ENCODE measurements at regions not wholly inside any gene's neighbourhood (a gene's known extent, or its start where the extent isn't known, plus 50 kb on each side); places are given as distances from the start of the nearest gene placed in this dataset.

DNA sequence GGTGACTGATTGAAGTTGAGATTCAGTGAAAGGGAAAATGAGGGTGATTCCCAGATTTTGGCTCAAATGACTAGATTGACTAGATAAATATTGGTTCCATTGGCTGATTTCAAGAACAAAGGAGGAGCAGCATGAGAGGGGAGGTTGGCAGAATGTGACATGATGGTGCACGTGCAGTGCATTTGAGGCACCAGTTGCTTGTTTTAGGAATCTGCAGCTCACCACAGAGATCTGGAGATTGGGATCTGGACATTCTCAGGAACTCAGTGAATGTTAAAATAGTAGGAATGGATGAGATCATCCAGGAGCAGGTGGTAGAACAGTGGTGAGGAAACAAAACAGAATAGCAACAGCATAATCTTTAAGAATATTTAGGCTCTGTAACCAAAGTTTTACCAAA is 496.3 kb downstream of the DHX35 start:
- Mint-ChIP-seq H3K9me3 (ENCODE audit: low read depth) (no peaks in the 10 kb centered on the region), H3K36me3 (ENCODE audit: insufficient read depth) (no peaks in the 10 kb centered on the region), H3K4me3 (ENCODE audit: low read depth) (no peak overlapping the region)

DNA sequence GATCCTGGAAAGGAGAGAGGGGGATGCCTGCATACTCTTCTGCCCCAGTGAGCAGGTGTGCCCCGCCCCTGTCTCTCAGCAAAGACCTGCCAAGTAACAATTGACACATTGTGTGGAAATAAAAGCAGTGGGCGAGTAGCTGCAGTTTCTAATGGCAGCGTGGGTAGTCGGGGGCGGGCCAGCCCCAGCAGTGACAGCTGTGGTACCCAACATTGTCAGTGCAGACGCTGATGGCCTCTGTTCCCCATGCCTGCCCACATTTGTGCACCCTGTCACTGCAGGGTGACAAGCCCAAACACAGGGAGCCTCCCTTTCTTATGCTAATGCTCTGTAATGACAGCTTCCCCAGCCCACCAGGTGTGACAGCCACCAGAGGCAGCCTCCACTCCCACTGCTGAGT is 491.7 kb downstream of the DHX35 start:
- Mint-ChIP-seq H3K4me1 (ENCODE audit: low read depth) (no peaks in the 10 kb centered on the region), H3K27ac (no peak overlapping the region), H3K27me3 (peaks cover 31% of the 10 kb centered on the region), H3K4me3 (ENCODE audit: low read depth) (no peak overlapping the region), H3K36me3 (ENCODE audit: insufficient read depth) (no peaks in the 10 kb centered on the region), H3K9me3 (ENCODE audit: low read depth) (peaks cover 3% of the 10 kb centered on the region)
- TF ChIP-seq, protein P1, sequence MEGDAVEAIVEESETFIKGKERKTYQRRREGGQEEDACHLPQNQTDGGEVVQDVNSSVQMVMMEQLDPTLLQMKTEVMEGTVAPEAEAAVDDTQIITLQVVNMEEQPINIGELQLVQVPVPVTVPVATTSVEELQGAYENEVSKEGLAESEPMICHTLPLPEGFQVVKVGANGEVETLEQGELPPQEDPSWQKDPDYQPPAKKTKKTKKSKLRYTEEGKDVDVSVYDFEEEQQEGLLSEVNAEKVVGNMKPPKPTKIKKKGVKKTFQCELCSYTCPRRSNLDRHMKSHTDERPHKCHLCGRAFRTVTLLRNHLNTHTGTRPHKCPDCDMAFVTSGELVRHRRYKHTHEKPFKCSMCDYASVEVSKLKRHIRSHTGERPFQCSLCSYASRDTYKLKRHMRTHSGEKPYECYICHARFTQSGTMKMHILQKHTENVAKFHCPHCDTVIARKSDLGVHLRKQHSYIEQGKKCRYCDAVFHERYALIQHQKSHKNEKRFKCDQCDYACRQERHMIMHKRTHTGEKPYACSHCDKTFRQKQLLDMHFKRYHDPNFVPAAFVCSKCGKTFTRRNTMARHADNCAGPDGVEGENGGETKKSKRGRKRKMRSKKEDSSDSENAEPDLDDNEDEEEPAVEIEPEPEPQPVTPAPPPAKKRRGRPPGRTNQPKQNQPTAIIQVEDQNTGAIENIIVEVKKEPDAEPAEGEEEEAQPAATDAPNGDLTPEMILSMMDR (IDR thresholded peaks at IDR 0.05; ENCODE audit: unreplicated experiment), result no peak
- no peak for DNase-seq (ENCODE audit: low spot score, unreplicated experiment)

More for the DNA sequence above, 496.3 kb downstream of the DHX35 start:
- DNase-seq (ENCODE audit: low spot score, unreplicated experiment), result no peak
- no peaks in the 10 kb centered on the region for H3K4me1 Mint-ChIP-seq (ENCODE audit: low read depth)
- peaks cover 42% of the 10 kb centered on the region for H3K27me3 Mint-ChIP-seq
- TF ChIP-seq, protein P1 (IDR thresholded peaks at IDR 0.05; ENCODE audit: unreplicated experiment), result no peak
- H3K27ac Mint-ChIP-seq, result no peak overlapping the region

DNA sequence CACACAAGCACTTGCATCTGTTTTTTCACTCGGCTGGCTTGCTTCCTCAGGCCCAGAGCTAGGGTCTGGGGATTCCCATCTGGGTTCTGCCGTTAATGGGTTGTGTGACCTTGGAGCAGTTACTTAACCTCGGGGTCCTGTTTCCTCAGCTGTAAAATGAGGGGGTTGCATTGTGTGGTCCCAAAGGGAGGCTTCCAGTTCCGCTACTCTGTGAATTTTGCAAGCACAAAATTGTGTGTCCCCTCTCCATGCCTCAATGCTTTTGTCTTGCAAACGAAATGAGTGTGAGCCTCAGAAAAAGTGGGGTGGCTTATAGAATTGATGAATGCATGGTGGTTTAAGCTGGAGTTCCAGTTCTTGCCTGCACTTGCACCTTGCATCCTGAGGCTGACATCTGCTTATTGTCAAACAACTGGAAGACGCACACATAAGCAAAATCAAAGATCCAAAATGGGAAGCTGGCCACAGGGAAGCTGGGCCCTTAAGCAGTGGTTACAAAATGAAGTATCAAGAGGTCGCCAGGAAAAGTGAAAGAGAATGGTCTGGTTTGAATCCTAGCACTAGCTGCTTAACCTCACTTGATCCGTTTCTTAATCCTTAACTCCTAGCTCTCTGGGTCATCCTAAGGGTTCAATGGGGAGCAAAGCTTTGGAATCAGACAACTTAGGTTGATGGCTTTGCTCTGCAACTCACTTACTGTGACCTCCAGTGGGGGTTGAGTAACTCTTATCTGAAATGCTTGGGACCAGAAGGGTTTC is 490.6 kb downstream of the DHX35 start:
- Mint-ChIP-seq H3K27ac (no peak overlapping the region), H3K36me3 (ENCODE audit: insufficient read depth) (no peaks in the 10 kb centered on the region), H3K9me3 (ENCODE audit: low read depth) (peaks cover 3% of the 10 kb centered on the region), H3K4me3 (ENCODE audit: low read depth) (no peak overlapping the region), H3K4me1 (ENCODE audit: low read depth) (no peaks in the 10 kb centered on the region), H3K27me3 (peaks cover 19% of the 10 kb centered on the region)
- no peak for DNase-seq (ENCODE audit: low spot score, unreplicated experiment)
- TF ChIP-seq, protein P1 (IDR thresholded peaks at IDR 0.05; ENCODE audit: unreplicated experiment), result no peak

DNA sequence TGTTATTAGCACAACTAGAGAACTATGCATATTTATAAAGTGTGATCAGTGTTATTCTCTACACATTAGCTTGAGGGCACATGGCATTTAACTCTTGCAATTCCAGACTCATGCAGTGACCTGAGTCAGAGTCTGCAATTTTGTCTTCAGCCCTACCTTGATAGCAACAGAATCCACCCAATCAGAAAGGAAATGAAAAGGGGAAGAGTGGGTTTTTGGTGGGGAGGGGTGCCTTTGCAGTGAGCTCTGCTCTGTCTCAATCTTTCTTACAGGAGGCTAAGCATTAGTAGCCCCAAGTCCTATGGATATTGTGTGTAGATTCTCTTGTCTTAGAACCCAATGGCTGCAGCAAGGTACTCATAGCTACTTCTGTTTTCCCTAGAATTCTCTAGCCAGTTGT is 489.2 kb downstream of the DHX35 start:
- Mint-ChIP-seq H3K4me3 (ENCODE audit: low read depth) (no peak overlapping the region), H3K27me3 (peaks cover 15% of the 10 kb centered on the region), H3K9me3 (ENCODE audit: low read depth) (peaks cover 3% of the 10 kb centered on the region)

DNA sequence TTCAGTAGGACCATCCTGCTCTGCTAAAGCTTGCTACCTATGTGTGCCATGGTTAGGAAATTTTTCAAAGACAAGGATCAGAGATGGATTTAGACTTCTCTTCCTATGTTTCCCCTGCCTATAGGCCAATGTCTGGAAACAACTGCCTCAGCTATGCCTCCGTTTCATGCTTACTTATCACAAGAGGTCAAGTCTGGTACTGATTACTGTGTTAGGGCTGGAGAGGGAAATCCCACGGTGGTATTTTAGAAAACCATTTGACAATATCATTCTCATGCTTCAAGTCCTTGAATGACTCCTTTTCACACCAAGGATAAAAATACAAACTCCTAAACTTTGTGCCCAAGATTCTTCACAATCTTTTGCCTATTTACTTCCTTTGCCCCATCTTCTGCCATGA is 484.3 kb downstream of the DHX35 start:
- no peaks in the 10 kb centered on the region for H3K4me1 Mint-ChIP-seq (ENCODE audit: low read depth)
- no peak overlapping the region for H3K27ac Mint-ChIP-seq
- TF ChIP-seq, protein P1 (IDR thresholded peaks at IDR 0.05; ENCODE audit: unreplicated experiment), result no peak
- no peak overlapping the region for H3K4me3 Mint-ChIP-seq (ENCODE audit: low read depth)
- H3K9me3 Mint-ChIP-seq (ENCODE audit: low read depth), result peaks cover 3% of the 10 kb centered on the region
- peaks cover 3% of the 10 kb centered on the region for H3K27me3 Mint-ChIP-seq
- DNase-seq (ENCODE audit: low spot score, unreplicated experiment), result no peak
- no peaks in the 10 kb centered on the region for H3K36me3 Mint-ChIP-seq (ENCODE audit: insufficient read depth)

More for the DNA sequence above, 489.2 kb downstream of the DHX35 start:
- Mint-ChIP-seq H3K36me3 (ENCODE audit: insufficient read depth) (no peaks in the 10 kb centered on the region), H3K27ac (no peak overlapping the region), H3K4me1 (ENCODE audit: low read depth) (no peaks in the 10 kb centered on the region)
- TF ChIP-seq, protein P1 (IDR thresholded peaks at IDR 0.05; ENCODE audit: unreplicated experiment), result no peak
- DNase-seq (ENCODE audit: low spot score, unreplicated experiment), result no peak

All from progenitor cell of endocrine pancreas (in vitro differentiated cells).